HepG2 (cell line): ENCODE measurements at regions not wholly inside any gene's neighbourhood (a gene's known extent, or its start where the extent isn't known, plus 50 kb on each side); places are given as distances from the start of the nearest gene placed in this dataset.

Experiments
- FLYWCH1 ChIP-seq: sonication (generic); formaldehyde crosslinking; IDR thresholded peaks from 2 replicates; pipeline ENCODE4 v1.8.1; 2023; ENCODE audit warnings: mild to moderate bottlenecking, missing genetic modification reagents
- MEIS1 ChIP-seq: sonication (generic); formaldehyde crosslinking; IDR thresholded peaks from 2 replicates; pipeline ENCODE4 v1.9.0; 2021; ENCODE audit warnings: mild to moderate bottlenecking, missing genetic modification reagents, moderate library complexity, borderline replicate concordance
- NFIC ChIP-seq: IDR thresholded peaks from 2 replicates; pipeline ENCODE4 v1.6.1; 2012; ENCODE audit warnings: mild to moderate bottlenecking, low read length, inconsistent platforms
- PBX2 ChIP-seq: IDR thresholded peaks from 2 replicates; pipeline ENCODE4 v1.6.1; 2016; ENCODE audit warnings: control low read depth
- SRF ChIP-seq: IDR thresholded peaks from 2 replicates; pipeline ENCODE4 v1.6.1; 2011; ENCODE audit warnings: mild to moderate bottlenecking, low read depth, low read length, moderate library complexity
- TCF12 ChIP-seq, 2 experiments: fragments of 450-650 bp in 1 of 2; sonication (generic) in 1 of 2; formaldehyde crosslinking in 1 of 2; IDR thresholded peaks; 2 replicates each; pipeline versions ENCODE4 v1.6.1 to v1.8.0; 2017 to 2022; ENCODE audit warnings: antibody characterized with exemption in 1 of 2, mild to moderate bottlenecking in 1 of 2, missing genetic modification reagents in 1 of 2, moderate library complexity in 1 of 2
- ZNF124 ChIP-seq: sonication (generic); formaldehyde crosslinking; IDR thresholded peaks from 2 replicates; pipeline ENCODE4 v1.4.0; 2020; ENCODE audit warnings: missing genetic modification reagents
- ZNF263 ChIP-seq: sonication (generic); formaldehyde crosslinking; IDR thresholded peaks from 2 replicates; pipeline ENCODE4 v1.4.0; 2020; ENCODE audit warnings: missing genetic modification reagents
- ZNF703 ChIP-seq: sonication (generic); formaldehyde crosslinking; IDR thresholded peaks from 2 replicates; pipeline ENCODE4 v1.5.1; 2020; ENCODE audit warnings: missing genetic modification reagents, mild to moderate bottlenecking, moderate library complexity, borderline replicate concordance
- ZNF780A ChIP-seq: sonication (generic); formaldehyde crosslinking; IDR thresholded peaks from 2 replicates; pipeline ENCODE4 v1.8.0; 2022; ENCODE audit warnings: mild to moderate bottlenecking, missing genetic modification reagents, moderate library complexity
- ZNF879 ChIP-seq: sonication (generic); formaldehyde crosslinking; IDR thresholded peaks from 2 replicates; pipeline ENCODE4 v1.8.1; 2023; ENCODE audit warnings: missing genetic modification reagents
- TF ChIP-seq, protein P1 (sequence below): fragments of 450-650 bp; IDR thresholded peaks from 2 replicates; pipeline ENCODE4 v1.6.1; 2016

- TF ChIP-seq ZNF879 (CRISPR knock-in tag) (no peak), ZNF780A (CRISPR knock-in tag) (no peak), TCF12 (IDR thresholded peaks at IDR 0.05) (no peak), TCF12 (CRISPR knock-in tag; IDR thresholded peaks at IDR 0.05) (no peak), NFIC (no peak), MEIS1 (CRISPR knock-in tag) (no peak), ZNF124 (CRISPR knock-in tag) (no peak), FLYWCH1 (no peak), SRF (no peak), ZNF263 (CRISPR knock-in tag) (no peak), PBX2 (CRISPR knock-in tag) (no peak), ZNF703 (CRISPR knock-in tag) (no peak)
- TF ChIP-seq, protein P1, sequence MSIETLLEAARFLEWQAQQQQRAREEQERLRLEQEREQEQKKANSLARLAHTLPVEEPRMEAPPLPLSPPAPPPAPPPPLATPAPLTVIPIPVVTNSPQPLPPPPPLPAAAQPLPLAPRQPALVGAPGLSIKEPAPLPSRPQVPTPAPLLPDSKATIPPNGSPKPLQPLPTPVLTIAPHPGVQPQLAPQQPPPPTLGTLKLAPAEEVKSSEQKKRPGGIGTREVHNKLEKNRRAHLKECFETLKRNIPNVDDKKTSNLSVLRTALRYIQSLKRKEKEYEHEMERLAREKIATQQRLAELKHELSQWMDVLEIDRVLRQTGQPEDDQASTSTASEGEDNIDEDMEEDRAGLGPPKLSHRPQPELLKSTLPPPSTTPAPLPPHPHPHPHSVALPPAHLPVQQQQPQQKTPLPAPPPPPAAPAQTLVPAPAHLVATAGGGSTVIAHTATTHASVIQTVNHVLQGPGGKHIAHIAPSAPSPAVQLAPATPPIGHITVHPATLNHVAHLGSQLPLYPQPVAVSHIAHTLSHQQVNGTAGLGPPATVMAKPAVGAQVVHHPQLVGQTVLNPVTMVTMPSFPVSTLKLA, result no peak
These were observed 63.2 kb downstream of the ADRA2C start for GRCh38 chr4:3829211-3829955.
